NCI-H460 (cell line): ENCODE measurements at regions not wholly inside any gene's neighbourhood (a gene's known extent, or its start where the extent isn't known, plus 50 kb on each side); places are given as distances from the start of the nearest gene placed in this dataset.

Experiments
- DNase-seq: peaks from one replicate; pipeline ENCODE4 v3.0.0-alpha.2; 2016; ENCODE audit warnings: low read depth; ENCODE audit errors: extremely low read depth

- DNase-seq = peak; percentile 36
Observed at GRCh38 chr6:40912158-40912946, 126.7 kb downstream of the UNC5CL start.

GRCh38 chr6:40910260-40910893, 128.6 kb downstream of the UNC5CL start:
- no peak for DNase-seq

GRCh38 chr6:40909811-40910210, 129.2 kb downstream of the UNC5CL start:
- no peak for DNase-seq

GRCh38 chr6:40907198-40907701, 131.8 kb downstream of the UNC5CL start:
- DNase-seq = peak; percentile 75

GRCh38 chr6:40906759-40907158, 132.3 kb downstream of the UNC5CL start:
- peak; percentile 68 for DNase-seq

GRCh38 chr6:40904583-40905194, 134.3 kb downstream of the UNC5CL start:
- no peak for DNase-seq

GRCh38 chr6:40903456-40903855, 135.6 kb downstream of the UNC5CL start:
- DNase-seq = no peak

GRCh38 chr6:40901322-40902055, 137.5 kb downstream of the UNC5CL start:
- DNase-seq = no peak

- DNase-seq = no peak
Observed at GRCh38 chr6:40900791-40901190, 138.2 kb downstream of the UNC5CL start.

- DNase-seq = no peak
Observed at GRCh38 chr6:40899684-40900155, 139.3 kb downstream of the UNC5CL start.

GRCh38 chr6:40898073-40898472, 140.9 kb downstream of the UNC5CL start:
- DNase-seq = no peak

GRCh38 chr6:40897390-40898003, 141.5 kb downstream of the UNC5CL start:
- no peak for DNase-seq

GRCh38 chr6:40896696-40897095, 142.3 kb downstream of the UNC5CL start:
- DNase-seq = no peak

GRCh38 chr6:40894962-40895799, 143.8 kb downstream of the UNC5CL start:
- peak; percentile 57 for DNase-seq

- DNase-seq = no peak
Observed at GRCh38 chr6:40893021-40893420, 146.0 kb downstream of the UNC5CL start.

- no peak for DNase-seq
Observed at GRCh38 chr6:40892223-40892622, 146.8 kb downstream of the UNC5CL start.

- no peak for DNase-seq
Observed at GRCh38 chr6:40891686-40892085, 147.3 kb downstream of the UNC5CL start.

GRCh38 chr6:40891131-40891530, 147.9 kb downstream of the UNC5CL start:
- DNase-seq = no peak

- no peak for DNase-seq
Observed at GRCh38 chr6:40889137-40889832, 149.7 kb downstream of the UNC5CL start.
